ENCODE measurements at regions not wholly inside any gene's neighbourhood (a gene's known extent, or its start where the extent isn't known, plus 50 kb on each side); places are given as distances from the start of the nearest gene placed in this dataset.

DNA sequence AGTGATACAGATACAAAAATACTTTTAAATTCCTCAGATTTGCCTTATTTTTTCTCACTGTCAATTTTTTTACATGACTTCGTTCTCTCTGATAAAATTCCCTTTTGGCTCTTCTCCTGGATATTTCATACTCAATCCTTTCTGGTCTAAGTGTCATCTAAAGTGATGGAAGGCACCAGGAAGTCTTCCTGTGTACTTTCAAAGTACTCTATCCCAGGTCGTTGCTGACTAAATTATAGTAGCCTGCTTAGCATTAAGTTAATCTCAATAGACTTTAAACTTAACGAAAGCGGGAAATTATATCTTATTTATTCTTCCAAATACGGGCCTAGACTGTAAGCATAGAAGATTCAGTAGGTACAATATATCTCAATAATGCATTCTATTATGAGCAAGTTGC, 67.8 kb downstream of the CASP12 start:
- no peak for DNase-seq

GRCh38 chr11:104830080-104830479, 68.2 kb downstream of the CASP12 start:
- DNase-seq = no peak

- no peak for DNase-seq
These were observed 71.5 kb downstream of the CASP12 start for GRCh38 chr11:104826772-104827171.

- DNase-seq = no peak
These were observed 74.6 kb downstream of the CASP12 start for GRCh38 chr11:104823657-104824056.

DNA sequence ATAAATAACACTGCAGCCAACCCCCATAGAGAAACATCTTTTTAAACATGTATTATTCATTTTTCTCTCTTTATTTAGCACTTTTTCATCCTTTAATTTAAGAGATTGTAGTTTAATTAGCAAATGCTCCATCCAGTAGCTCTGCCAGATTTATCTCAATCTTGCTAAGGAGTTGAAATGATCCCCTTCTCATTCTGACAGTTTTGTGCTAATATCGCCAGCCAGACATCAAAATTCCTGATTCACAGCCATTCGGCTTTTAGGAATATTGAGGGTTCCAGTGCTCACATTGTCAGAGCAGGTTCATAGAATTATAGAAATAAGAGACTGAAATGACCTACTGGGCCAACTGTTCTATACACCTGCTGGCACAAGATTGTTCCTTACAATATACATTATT, 77.8 kb downstream of the CASP12 start:
- DNase-seq = no peak

- DNase-seq = no peak
These were observed 78.7 kb downstream of the CASP12 start for GRCh38 chr11:104819603-104820002.

DNA sequence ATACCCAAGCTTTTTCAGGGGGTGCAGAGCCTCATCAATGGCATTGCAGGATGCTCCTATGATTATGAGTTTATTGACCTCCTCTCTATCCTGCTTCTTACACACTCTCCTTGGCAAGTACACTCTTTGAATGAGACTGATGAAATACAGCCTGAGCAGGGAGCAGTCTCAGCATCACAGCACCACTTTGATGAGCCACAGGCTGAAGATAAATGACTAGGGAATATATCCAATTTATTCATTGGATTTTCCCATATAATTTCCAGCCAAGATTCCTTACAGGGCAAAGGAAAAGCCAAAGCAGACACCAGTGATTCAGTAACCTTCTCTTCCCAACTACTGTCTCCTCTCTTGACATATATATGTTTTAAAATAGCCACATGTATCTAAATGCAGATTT, 79.2 kb downstream of the CASP12 start:
- DNase-seq = no peak

DNA sequence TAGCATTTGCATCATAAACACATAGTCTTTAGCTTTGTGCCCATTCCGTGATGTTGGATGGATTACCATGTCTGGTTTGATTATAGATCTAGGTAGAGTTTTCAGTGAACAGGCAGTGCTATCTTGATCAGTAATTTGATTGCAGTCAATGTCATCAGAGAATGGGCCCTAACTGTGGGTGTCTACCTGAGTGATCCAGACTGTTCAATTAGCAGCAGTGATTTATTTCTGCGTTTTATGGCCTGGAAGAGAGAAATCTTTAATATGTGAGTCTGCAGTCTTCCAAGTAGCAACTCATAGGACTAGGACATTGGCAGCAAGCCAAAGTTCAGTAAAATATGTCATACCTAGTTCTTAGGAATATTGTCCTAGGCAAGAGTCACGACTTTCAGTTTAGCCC, 80.3 kb downstream of the CASP12 start:
- no peak for DNase-seq

DNA sequence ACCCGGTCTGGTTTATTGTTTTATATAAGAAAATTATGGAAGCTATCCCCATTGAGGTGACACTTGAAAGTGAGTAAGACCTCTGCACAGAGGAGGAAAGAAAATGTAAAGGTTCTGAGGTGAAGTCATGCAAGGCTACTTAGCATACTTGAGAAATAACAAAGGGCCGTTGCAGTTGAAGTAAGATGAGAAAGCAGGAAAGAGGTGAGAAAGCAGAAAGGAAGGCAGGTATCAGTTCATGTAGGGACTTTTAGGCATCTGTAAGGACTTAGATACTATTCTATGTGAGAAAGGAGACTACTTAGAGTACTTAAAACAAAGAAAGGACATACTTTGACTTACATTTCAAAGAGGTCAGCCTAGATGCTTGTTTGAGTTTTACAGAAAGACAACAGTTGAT, 84.7 kb downstream of the CASP12 start:
- no peak for DNase-seq

GRCh38 chr11:104812103-104812788, 86.0 kb downstream of the CASP12 start:
- no peak for DNase-seq

DNA sequence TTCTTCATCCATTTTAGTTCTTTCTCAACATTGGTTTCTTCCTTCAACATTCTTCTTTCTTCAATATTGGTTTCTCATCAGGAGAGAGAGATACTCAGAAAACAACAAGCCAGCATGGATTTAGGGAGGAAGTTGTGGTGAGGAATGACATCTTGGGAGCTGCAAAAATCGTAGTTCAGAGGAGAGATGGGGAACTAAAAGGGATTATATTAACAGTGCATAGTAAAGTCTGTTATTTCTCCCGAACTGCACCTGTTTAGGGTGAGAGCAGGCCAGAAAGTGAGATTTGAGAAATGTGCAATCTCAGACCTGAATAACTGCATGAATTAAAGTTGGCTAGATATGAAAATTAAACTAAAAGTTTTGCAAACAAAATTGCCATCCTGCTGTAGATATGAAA, 94.5 kb downstream of the CASP12 start:
- DNase-seq = no peak

DNA sequence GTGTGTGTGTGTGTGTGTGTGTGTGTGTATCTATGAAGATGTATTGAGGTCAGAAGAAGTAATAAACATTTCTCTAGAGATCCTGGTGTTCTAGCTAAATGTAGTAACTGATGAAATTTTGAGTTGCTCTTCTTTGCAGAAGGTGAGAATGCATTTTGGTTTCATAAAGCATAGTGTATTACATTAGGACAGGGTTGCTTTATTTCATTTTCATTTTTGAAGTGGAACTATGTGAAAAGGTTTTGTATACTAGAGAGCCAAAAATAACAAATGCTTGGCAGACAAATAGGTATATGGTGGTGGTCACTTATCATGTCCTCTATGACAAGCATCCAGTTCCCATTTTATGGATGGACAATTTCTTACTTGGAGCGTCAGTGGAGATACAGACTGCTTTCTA, 99.0 kb downstream of the CASP12 start:
- no peak for DNase-seq

- no peak for DNase-seq
These were observed 99.5 kb downstream of the CASP12 start for GRCh38 chr11:104798789-104799188.

DNA sequence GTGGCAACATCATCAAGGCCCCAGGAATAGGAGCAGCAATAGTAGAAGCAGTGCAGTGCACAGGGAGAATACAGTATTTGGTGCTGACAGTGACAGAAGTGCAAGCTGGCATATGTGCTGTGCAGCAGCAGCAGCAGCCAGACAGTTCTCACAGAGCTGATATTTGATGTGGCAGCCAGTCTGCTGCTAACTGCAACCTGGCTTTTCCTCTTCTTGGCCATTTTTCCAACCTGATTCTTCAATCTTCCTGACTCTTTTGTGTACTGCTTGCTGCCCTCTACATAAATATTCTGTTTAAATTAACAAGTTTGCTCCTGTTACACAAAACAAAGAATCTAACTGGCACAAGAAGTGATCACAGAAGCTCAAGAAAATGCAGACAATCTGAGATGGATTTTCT, 102.0 kb downstream of the CASP12 start:
- DNase-seq = no peak

DNA sequence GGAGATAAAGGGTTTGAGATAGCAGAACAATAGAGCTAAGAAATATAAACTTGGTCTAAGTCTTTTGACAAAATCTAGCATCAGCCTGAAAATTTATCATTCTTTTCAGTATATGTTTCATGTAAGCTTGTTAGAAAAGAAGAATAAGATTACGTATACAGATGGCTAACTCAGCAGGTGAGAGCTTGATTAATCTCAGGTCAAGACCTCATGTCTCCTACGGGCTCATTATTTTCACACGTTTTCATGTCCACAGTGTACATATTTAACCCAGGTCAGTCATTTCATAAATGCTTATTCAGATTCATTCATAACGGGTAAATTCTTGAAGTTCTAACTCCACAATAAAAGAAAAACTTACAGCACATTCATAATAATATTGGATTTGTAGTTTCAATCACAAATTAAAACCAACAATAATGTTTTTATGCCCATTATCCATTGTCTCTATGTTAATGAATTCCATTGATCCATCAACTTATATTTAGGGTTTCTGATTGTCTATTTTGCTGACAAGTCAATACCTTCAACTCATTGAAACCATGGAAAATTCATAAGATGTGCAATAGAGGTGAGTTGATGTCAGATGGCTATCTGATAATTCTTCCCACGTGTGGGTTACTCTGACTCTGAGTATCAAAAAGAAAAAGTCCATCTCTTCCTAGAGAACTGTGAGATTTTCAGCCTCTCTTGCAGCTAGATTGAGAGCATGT, 102.6 kb downstream of the CASP12 start:
- no peak for DNase-seq

GRCh38 chr11:104792861-104793260, 105.4 kb downstream of the CASP12 start:
- no peak for DNase-seq

GRCh38 chr11:104791896-104792295, 106.4 kb downstream of the CASP12 start:
- DNase-seq = no peak

- DNase-seq = no peak
These were observed 113.4 kb downstream of the CASP12 start for GRCh38 chr11:104784684-104785460.

GRCh38 chr11:104783241-104783640, 115.0 kb downstream of the CASP12 start:
- DNase-seq = no peak

- no peak for DNase-seq
These were observed 115.9 kb downstream of the CASP12 start for GRCh38 chr11:104782377-104782754.

GRCh38 chr11:104781719-104782376, 116.4 kb downstream of the CASP12 start:
- no peak for DNase-seq

- no peak for DNase-seq
These were observed 117.2 kb downstream of the CASP12 start for GRCh38 chr11:104781037-104781436.

- no peak for DNase-seq
These were observed 121.6 kb downstream of the CASP12 start for GRCh38 chr11:104776501-104777170.

Measured in retina (tissue), 1 donor.